ENCODE measurements at regions not wholly inside any gene's neighbourhood (a gene's known extent, or its start where the extent isn't known, plus 50 kb on each side); places are given as distances from the start of the nearest gene placed in this dataset.

DNA sequence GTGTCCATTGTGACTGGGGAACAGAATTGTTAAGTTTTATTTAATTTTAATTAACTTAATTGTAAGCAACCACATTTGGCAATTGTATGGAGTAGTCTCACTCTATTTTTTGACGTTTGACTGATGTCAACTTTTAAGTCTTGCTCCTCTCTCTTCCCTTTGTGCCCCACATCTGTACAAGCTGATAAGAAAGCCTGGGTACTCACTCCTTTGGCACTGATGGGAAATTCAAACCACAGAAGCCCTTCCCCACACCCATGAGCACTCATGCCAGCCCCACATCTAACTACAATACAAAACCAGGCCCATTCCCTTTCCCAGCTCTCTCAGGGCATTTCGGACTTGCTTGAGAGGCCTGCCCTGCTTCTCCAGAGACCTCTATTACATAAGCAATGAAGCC is 451.5 kb upstream of the KIF2A start:
- TF ChIP-seq, protein P1, sequence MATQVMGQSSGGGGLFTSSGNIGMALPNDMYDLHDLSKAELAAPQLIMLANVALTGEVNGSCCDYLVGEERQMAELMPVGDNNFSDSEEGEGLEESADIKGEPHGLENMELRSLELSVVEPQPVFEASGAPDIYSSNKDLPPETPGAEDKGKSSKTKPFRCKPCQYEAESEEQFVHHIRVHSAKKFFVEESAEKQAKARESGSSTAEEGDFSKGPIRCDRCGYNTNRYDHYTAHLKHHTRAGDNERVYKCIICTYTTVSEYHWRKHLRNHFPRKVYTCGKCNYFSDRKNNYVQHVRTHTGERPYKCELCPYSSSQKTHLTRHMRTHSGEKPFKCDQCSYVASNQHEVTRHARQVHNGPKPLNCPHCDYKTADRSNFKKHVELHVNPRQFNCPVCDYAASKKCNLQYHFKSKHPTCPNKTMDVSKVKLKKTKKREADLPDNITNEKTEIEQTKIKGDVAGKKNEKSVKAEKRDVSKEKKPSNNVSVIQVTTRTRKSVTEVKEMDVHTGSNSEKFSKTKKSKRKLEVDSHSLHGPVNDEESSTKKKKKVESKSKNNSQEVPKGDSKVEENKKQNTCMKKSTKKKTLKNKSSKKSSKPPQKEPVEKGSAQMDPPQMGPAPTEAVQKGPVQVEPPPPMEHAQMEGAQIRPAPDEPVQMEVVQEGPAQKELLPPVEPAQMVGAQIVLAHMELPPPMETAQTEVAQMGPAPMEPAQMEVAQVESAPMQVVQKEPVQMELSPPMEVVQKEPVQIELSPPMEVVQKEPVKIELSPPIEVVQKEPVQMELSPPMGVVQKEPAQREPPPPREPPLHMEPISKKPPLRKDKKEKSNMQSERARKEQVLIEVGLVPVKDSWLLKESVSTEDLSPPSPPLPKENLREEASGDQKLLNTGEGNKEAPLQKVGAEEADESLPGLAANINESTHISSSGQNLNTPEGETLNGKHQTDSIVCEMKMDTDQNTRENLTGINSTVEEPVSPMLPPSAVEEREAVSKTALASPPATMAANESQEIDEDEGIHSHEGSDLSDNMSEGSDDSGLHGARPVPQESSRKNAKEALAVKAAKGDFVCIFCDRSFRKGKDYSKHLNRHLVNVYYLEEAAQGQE (IDR thresholded peaks at IDR 0.05; ENCODE audit: insufficient read depth in 1 of 2, low read depth in 2 of 2, low read length in 2 of 2), result no peak
- TF ChIP-seq POLR2AphosphoS5 (IDR thresholded peaks at IDR 0.05; ENCODE audit: low read depth, low read length) (no peak), FOXP2 (optimal IDR thresholded peaks at IDR 0.05; ENCODE audit: borderline replicate concordance, extremely low read depth, extremely low read length, insufficient read depth) (no peak), TAF1 (IDR thresholded peaks at IDR 0.05; ENCODE audit: borderline replicate concordance, insufficient read depth, low read length) (no peak), SIN3A (IDR thresholded peaks at IDR 0.05; ENCODE audit: borderline replicate concordance, insufficient read depth, low read length) (no peak)

DNA sequence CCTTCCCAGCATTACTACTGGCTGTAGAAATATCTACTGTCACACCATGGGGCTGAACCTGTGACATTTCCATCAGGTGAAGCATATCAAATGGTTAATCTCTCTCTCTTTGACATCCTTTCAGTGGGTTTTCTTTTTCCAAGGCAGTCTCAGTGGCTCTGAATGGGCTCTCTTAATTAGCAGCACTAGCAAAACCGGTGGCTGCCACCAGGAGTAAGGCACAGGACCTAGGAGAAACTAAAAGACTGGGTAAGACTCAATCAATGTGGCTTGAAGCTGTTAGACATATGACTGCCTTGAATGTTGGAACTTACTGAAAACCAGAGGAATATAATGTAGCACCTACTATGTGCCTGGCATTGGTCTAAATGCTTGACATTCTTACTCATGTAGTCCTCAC is 445.0 kb upstream of the KIF2A start:
- TF ChIP-seq TAF1 (IDR thresholded peaks at IDR 0.05; ENCODE audit: borderline replicate concordance, insufficient read depth, low read length) (no peak), FOXP2 (optimal IDR thresholded peaks at IDR 0.05; ENCODE audit: borderline replicate concordance, extremely low read depth, extremely low read length, insufficient read depth) (no peak), POLR2AphosphoS5 (IDR thresholded peaks at IDR 0.05; ENCODE audit: low read depth, low read length) (no peak), SIN3A (IDR thresholded peaks at IDR 0.05; ENCODE audit: borderline replicate concordance, insufficient read depth, low read length) (no peak)
- TF ChIP-seq, protein P1 (IDR thresholded peaks at IDR 0.05; ENCODE audit: insufficient read depth in 1 of 2, low read depth in 2 of 2, low read length in 2 of 2), result no peak

DNA sequence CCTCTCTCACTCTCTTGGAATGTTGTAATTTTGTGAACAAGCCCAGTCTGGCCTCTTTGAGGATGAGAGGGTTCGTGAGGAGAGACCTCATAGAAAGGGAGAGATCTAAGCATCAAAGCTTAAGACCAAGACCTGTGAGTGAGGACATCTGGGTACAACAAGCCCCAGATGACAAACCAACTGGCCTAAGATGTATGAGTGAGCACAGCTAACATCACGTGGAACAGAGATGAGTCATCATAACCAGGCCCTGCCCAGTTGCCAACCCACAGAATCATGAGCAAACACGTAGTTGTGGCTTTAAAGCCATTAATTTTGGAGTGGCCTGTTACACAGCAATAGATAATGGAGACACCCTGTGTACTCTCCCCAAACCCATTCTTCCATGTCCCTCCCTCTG is 439.1 kb upstream of the KIF2A start:
- no peak for TF ChIP-seq POLR2AphosphoS5 (IDR thresholded peaks at IDR 0.05; ENCODE audit: low read depth, low read length)
- TF ChIP-seq, protein P1 (IDR thresholded peaks at IDR 0.05; ENCODE audit: insufficient read depth in 1 of 2, low read depth in 2 of 2, low read length in 2 of 2), result no peak
- TF ChIP-seq FOXP2 (optimal IDR thresholded peaks at IDR 0.05; ENCODE audit: borderline replicate concordance, extremely low read depth, extremely low read length, insufficient read depth), result no peak
- no peak for TF ChIP-seq TAF1 (IDR thresholded peaks at IDR 0.05; ENCODE audit: borderline replicate concordance, insufficient read depth, low read length)
- TF ChIP-seq SIN3A (IDR thresholded peaks at IDR 0.05; ENCODE audit: borderline replicate concordance, insufficient read depth, low read length), result no peak

DNA sequence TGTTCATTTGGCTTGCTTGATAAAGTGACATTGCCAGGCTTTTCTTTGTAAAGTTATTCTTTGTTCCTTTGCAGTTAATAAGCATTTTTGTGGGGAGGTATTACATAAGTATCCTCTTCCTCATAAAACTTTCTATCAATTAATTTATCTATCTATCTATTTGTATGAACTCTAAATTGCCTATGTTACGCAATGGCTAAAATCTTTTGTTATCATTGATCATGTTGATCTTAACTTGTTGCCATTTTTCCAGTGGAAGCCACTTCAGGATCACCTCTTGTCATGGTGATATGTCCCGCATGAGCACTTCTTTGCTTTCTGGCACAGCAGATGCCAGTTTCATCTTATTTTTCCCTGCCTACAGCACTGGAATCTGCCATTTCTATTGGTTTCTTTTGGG is 436.7 kb upstream of the KIF2A start:
- TF ChIP-seq TAF1 (IDR thresholded peaks at IDR 0.05; ENCODE audit: borderline replicate concordance, insufficient read depth, low read length) (no peak), FOXP2 (optimal IDR thresholded peaks at IDR 0.05; ENCODE audit: borderline replicate concordance, extremely low read depth, extremely low read length, insufficient read depth) (no peak), SIN3A (IDR thresholded peaks at IDR 0.05; ENCODE audit: borderline replicate concordance, insufficient read depth, low read length) (no peak), POLR2AphosphoS5 (IDR thresholded peaks at IDR 0.05; ENCODE audit: low read depth, low read length) (no peak)
- TF ChIP-seq, protein P1 (IDR thresholded peaks at IDR 0.05; ENCODE audit: insufficient read depth in 1 of 2, low read depth in 2 of 2, low read length in 2 of 2), result no peak

DNA sequence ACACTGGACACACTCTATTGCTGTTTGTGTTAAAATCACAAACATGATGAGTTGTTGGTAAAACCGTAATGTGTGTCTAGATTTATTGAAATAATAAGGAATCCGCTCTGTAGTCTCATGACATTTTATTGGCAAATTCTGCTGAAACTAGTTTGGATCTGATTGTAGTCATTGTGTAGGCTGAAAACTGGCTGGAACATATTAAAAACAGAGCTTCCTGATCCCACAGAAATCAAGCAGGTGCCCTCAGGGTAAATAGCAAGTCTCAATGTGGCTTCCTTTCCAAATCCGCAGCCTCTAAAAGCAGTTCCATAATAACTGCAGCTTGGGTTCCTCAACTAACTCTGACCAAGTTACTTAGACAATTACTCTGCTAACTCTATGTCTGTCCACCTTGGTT is 427.5 kb upstream of the KIF2A start:
- TF ChIP-seq POLR2AphosphoS5 (IDR thresholded peaks at IDR 0.05; ENCODE audit: low read depth, low read length), result no peak
- TF ChIP-seq, protein P1 (IDR thresholded peaks at IDR 0.05; ENCODE audit: insufficient read depth in 1 of 2, low read depth in 2 of 2, low read length in 2 of 2), result no peak
- TF ChIP-seq SIN3A (IDR thresholded peaks at IDR 0.05; ENCODE audit: borderline replicate concordance, insufficient read depth, low read length), result no peak
- TF ChIP-seq FOXP2 (optimal IDR thresholded peaks at IDR 0.05; ENCODE audit: borderline replicate concordance, extremely low read depth, extremely low read length, insufficient read depth), result no peak
- no peak for TF ChIP-seq TAF1 (IDR thresholded peaks at IDR 0.05; ENCODE audit: borderline replicate concordance, insufficient read depth, low read length)

Measured in PFSK-1 (cell line).